Peyer's patch (tissue), 4 donors: ENCODE measurements at regions not wholly inside any gene's neighbourhood (a gene's known extent, or its start where the extent isn't known, plus 50 kb on each side); places are given as distances from the start of the nearest gene placed in this dataset.

Experiments
- DNase-seq, 3 donors: peaks; one replicate each; pipeline ENCODE4 v3.0.0-alpha.2; 2017 to 2019
- H3K27ac ChIP-seq, 4 donors: fragments of 200-600 bp; sonication (generic); one replicate each; pipeline ENCODE4 v1.5.1; 2016 to 2019
- H3K27me3 ChIP-seq, 2 donors: fragments of 200-600 bp; sonication (generic); one replicate each; pipeline ENCODE4 v1.5.1; 2019
- H3K36me3 ChIP-seq, 3 donors: fragments of 200-600 bp; sonication (generic); one replicate each; pipeline ENCODE4 v1.5.1; 2016 to 2019
- H3K4me1 ChIP-seq, 4 donors: fragments of 200-600 bp; sonication (generic); one replicate each; pipeline ENCODE4 v1.5.1; 2016 to 2019
- H3K4me3 ChIP-seq, 4 donors: fragments of 200-600 bp; sonication (generic); 1 replicate in 3 of 4; 2 replicates in 1 of 4; pipeline ENCODE4 v1.5.1; 2016 to 2019; ENCODE audit warnings: mild to moderate bottlenecking in 1 of 4
- H3K9me3 ChIP-seq, 4 donors: fragments of 200-600 bp; sonication (generic); one replicate each; pipeline ENCODE4 v1.5.1; 2016 to 2019; ENCODE audit warnings: mild to moderate bottlenecking in 1 of 4
- POLR2A ChIP-seq, 2 donors: fragments of 450-650 bp; IDR thresholded peaks; one replicate each; pipeline ENCODE4 v1.5.1; 2017; ENCODE audit warnings: antibody characterized with exemption in 2 of 2, mild to moderate bottlenecking in 2 of 2, moderate library complexity in 2 of 2
- TF ChIP-seq, protein P1 (sequence below), 6 experiments: fragments of 450-650 bp in 4 of 6; fragments of 200-600 bp in 2 of 6; sonication (generic) in 1 of 6; IDR thresholded peaks; one replicate each; pipeline ENCODE4 v1.5.1; 2017 to 2019; ENCODE audit warnings: antibody characterized with exemption in 6 of 6, mild to moderate bottlenecking in 3 of 6, moderate library complexity in 1 of 6

DNA sequence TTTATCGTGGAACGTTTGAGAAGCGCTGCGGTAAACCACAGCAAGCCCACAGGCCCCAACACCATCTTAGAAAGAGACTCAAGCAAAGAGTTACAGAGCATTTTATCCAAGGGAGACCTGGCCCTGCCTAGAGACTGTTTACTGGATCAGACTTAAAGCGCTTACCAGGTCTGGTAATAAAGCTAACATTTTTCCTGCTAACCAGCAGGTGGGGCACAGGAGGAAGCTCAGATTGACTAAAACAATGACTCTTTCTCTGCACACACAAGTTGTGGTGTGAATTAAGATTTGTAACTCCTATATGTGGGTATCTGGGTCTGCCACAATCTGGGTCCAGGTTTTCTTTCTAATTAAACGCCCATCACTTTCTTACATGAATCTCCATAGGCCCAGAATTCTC lies 136.5 kb upstream of the ETS2 start:
- Histone ChIP-seq H3K4me1 (peaks cover 0 to 16% (median 0%) of the 10 kb centered on the region in 4 donors), H3K9me3 (no peaks in the 10 kb centered on the region), H3K4me3 (no peak overlapping the region), H3K36me3 (no peaks in the 10 kb centered on the region), H3K27ac (no peak overlapping the region), H3K27me3 (no peaks in the 10 kb centered on the region)
- no peak for DNase-seq
- TF ChIP-seq, protein P1, sequence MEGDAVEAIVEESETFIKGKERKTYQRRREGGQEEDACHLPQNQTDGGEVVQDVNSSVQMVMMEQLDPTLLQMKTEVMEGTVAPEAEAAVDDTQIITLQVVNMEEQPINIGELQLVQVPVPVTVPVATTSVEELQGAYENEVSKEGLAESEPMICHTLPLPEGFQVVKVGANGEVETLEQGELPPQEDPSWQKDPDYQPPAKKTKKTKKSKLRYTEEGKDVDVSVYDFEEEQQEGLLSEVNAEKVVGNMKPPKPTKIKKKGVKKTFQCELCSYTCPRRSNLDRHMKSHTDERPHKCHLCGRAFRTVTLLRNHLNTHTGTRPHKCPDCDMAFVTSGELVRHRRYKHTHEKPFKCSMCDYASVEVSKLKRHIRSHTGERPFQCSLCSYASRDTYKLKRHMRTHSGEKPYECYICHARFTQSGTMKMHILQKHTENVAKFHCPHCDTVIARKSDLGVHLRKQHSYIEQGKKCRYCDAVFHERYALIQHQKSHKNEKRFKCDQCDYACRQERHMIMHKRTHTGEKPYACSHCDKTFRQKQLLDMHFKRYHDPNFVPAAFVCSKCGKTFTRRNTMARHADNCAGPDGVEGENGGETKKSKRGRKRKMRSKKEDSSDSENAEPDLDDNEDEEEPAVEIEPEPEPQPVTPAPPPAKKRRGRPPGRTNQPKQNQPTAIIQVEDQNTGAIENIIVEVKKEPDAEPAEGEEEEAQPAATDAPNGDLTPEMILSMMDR (IDR thresholded peaks at IDR 0.05) = peak in 4 of 6 experiments; percentile 14 to 48 (median 43)
- no peak for TF ChIP-seq POLR2A (IDR thresholded peaks at IDR 0.05)

DNA sequence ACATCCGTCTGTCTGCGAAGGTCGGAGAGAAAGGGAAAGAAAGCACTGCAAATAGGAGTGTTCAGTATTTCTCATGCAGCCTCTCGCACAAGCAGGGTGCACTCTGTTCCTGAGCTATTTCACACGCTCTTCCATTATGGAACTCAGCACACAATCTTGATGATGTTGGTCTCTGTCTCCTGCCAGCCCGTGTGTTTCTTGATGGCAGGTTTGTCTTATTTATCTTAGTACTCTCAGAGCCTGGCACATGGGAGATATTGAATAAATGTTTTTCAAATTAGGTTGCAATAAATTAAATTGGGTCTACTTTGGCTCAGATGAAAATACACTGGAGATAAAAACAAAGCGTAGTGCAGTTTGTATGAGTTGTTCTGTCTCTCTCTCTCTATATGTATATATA lies 134.9 kb upstream of the ETS2 start:
- no peak for DNase-seq
- TF ChIP-seq POLR2A (IDR thresholded peaks at IDR 0.05) = no peak
- TF ChIP-seq, protein P1 (IDR thresholded peaks at IDR 0.05) = no peak

DNA sequence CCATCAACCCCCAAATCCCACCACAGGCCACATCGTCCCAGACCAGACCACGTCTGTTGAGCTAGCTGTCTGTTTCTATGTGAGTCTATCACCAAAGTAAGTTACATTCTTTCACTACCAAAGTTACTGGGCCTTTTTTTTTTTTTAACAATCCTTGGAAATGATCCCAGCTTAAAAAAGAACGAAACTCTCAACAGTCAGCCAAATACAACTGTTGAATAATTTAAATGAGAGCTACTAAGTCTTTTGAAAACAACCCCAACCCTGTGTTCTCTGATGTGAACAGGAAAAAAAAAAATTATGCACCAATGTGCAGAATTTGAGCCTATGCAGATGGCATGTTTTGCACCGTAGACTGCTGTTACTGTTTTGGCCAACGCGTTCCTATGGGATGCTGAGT lies 134.0 kb upstream of the ETS2 start:
- Histone ChIP-seq H3K4me1 (peaks cover 0 to 16% (median 0%) of the 10 kb centered on the region in 4 donors), H3K4me3 (no peak overlapping the region), H3K9me3 (no peaks in the 10 kb centered on the region), H3K36me3 (no peaks in the 10 kb centered on the region), H3K27ac (no peak overlapping the region), H3K27me3 (no peaks in the 10 kb centered on the region)
- DNase-seq = no peak
- TF ChIP-seq POLR2A (IDR thresholded peaks at IDR 0.05) = no peak
- TF ChIP-seq, protein P1 (IDR thresholded peaks at IDR 0.05) = no peak

More for the DNA sequence above, 134.9 kb upstream of the ETS2 start:
- Histone ChIP-seq H3K27ac (no peak overlapping the region), H3K9me3 (no peaks in the 10 kb centered on the region), H3K4me3 (no peak overlapping the region), H3K4me1 (peaks cover 0 to 16% (median 0%) of the 10 kb centered on the region in 4 donors), H3K27me3 (no peaks in the 10 kb centered on the region), H3K36me3 (no peaks in the 10 kb centered on the region)

DNA sequence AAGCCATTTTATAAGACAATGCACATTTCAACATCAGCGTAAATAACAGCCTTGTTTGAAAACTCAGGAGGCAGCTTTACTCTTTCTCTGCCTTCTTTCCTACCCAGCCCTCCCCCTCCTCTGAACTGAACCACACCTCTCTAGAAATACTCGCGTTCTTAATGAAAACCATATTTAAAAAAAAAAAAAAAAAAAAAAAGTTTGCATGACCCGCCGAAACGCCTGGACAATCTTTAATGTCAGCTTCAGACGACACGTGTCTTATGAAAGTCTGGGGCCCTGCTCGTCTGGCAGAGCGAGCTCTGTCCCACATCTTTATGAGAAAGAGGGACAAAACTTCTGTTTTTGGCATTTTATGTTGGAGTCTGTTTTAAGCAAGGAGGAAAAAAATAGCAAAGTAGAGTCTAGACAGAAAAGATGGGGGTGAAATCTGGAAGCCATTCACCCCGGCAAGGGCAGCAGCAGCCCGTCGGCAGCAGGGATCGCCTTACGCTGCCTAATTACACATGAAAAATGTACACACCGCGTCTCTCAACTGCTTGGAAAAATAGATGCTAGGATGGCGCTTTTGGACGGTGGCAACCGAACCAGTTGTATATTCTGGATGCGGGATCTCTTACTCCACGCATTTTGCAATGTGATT lies 130.4 kb upstream of the ETS2 start:
- Histone ChIP-seq H3K36me3 (no peaks in the 10 kb centered on the region), H3K27me3 (no peaks in the 10 kb centered on the region), H3K9me3 (no peaks in the 10 kb centered on the region), H3K27ac (no peak overlapping the region), H3K4me3 (no peak overlapping the region), H3K4me1 (no peaks in the 10 kb centered on the region)
- no peak for TF ChIP-seq POLR2A (IDR thresholded peaks at IDR 0.05)
- TF ChIP-seq, protein P1 (IDR thresholded peaks at IDR 0.05) = no peak
- no peak for DNase-seq

DNA sequence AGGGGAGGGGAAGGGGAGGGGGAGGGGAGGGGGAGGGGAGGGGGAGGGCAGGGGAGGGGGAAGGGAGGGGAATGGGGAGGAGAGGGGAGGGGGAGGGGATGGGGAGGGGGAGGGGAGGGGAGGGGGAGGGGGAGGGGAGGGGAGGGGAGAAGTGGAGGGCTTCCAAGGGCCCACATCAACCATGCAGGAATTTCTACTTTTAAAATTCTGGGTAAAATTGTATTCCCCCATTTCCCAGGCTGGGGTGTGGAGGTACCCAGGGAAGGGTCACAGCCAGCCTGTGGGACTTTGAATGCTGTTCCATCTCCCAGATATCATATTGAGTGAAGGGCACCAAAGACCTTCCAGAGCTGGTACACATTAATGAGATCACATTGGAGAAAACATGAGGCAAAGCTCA lies 126.9 kb upstream of the ETS2 start:
- H3K9me3 ChIP-seq = no peaks in the 10 kb centered on the region
- no peak for TF ChIP-seq POLR2A (IDR thresholded peaks at IDR 0.05)
- TF ChIP-seq, protein P1 (IDR thresholded peaks at IDR 0.05) = no peak
- H3K4me1 ChIP-seq = no peaks in the 10 kb centered on the region
- H3K4me3 ChIP-seq = no peak overlapping the region
- no peak overlapping the region for H3K27ac ChIP-seq
- H3K36me3 ChIP-seq = no peaks in the 10 kb centered on the region
- no peak for DNase-seq
- H3K27me3 ChIP-seq = no peaks in the 10 kb centered on the region

DNA sequence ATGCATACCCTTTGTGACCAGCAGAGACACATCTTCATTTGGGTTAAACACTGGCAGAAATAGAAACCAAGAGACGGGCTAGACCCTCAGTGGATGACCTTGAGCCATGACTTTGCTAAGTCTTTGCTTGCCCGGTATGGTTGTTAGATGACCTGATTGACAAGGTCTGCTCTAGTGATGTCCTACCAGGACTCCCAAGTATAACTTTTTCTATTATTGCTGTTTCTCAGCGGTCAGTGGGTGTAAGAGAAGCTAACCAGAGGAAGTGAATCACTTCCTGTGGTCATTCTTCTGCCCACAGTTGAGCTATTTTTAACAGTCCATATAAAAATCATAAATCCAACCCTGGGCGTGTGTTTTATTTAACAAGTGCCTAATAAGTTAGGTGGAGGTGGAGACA lies 126.2 kb upstream of the ETS2 start:
- Histone ChIP-seq H3K36me3 (no peaks in the 10 kb centered on the region), H3K27ac (no peak overlapping the region), H3K9me3 (no peaks in the 10 kb centered on the region), H3K27me3 (no peaks in the 10 kb centered on the region), H3K4me3 (no peak overlapping the region), H3K4me1 (no peaks in the 10 kb centered on the region)
- TF ChIP-seq POLR2A (IDR thresholded peaks at IDR 0.05) = no peak
- TF ChIP-seq, protein P1 (IDR thresholded peaks at IDR 0.05) = no peak
- DNase-seq = no peak
